K562 (cell line): ENCODE measurements at regions not wholly inside any gene's neighbourhood (a gene's known extent, or its start where the extent isn't known, plus 50 kb on each side); places are given as distances from the start of the nearest gene placed in this dataset.

Experiments used
- AFF4 ChIP-seq: sonication (generic); formaldehyde crosslinking; IDR thresholded peaks from 2 replicates; pipeline ENCODE4 v1.8.0; 2023; ENCODE audit warnings: mild to moderate bottlenecking, missing genetic modification reagents
- ATF4 ChIP-seq: fragments of 450-650 bp; formaldehyde crosslinking; IDR thresholded peaks from 2 replicates; pipeline ENCODE4 v1.4.0; 2022; ENCODE audit warnings: mild to moderate bottlenecking, moderate library complexity
- SMAD2 ChIP-seq: fragments of 150-350 bp; IDR thresholded peaks from 2 replicates; pipeline ENCODE4 v1.6.1; 2014; ENCODE audit warnings: low read depth, mild to moderate bottlenecking, low read length
- TF ChIP-seq, protein P1 (sequence below), 2 experiments: fragments of 450-650 bp; formaldehyde crosslinking in 1 of 2; IDR thresholded peaks; 2 replicates each; pipeline versions ENCODE4 v1.4.0 to v1.6.1; 2014 to 2020; ENCODE audit warnings: mild to moderate bottlenecking in 2 of 2, borderline replicate concordance in 1 of 2, low read depth in 1 of 2
- TF ChIP-seq, protein P2 (sequence below), 3 experiments: IDR thresholded peaks in 2 of 3; conservative IDR thresholded peaks in 1 of 3; 2 replicates each; pipeline ENCODE4 v1.5.1; 2011 to 2012; ENCODE audit warnings: low read length in 3 of 3, mild to moderate bottlenecking in 3 of 3, control low read depth in 2 of 3, improper control_type of control experiment in 1 of 3, inconsistent platforms in 1 of 3, low read depth in 1 of 3, mixed read lengths in 1 of 3, moderate library complexity in 1 of 3; ENCODE audit not compliant: insufficient read depth in 2 of 3

DNA sequence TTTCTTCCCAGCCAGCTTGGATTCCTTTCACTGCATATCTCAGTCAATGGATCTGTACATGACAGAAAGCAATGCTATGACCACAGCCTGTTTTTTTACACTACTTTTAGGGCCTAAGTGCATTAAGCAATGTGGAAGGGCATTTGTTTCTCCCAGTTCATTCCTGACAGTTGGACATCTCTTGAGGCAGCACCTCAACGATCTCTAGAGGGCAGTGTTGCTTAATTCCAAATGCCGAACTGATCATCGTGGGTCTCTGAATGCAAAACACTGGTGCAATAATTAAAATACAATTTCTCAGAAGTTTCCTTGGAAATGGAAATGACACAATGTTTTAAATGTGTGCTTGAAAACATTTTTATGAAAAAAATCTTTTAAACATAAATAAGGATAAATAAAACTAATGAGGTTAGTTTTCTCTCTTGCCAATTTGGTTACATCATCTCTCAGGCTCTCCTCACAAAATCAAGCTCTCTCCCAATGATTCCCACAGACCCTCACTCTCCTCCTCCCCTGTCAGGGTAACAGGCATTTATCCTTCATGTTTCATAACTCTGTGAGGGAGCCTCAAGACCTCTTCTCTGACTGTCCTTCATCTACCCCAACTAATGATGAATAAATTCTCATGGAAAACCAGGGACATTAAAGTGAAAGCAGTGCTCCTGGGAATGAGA, 192.4 kb upstream of the SLC16A7 start (continued):
- TF ChIP-seq, protein P1, sequence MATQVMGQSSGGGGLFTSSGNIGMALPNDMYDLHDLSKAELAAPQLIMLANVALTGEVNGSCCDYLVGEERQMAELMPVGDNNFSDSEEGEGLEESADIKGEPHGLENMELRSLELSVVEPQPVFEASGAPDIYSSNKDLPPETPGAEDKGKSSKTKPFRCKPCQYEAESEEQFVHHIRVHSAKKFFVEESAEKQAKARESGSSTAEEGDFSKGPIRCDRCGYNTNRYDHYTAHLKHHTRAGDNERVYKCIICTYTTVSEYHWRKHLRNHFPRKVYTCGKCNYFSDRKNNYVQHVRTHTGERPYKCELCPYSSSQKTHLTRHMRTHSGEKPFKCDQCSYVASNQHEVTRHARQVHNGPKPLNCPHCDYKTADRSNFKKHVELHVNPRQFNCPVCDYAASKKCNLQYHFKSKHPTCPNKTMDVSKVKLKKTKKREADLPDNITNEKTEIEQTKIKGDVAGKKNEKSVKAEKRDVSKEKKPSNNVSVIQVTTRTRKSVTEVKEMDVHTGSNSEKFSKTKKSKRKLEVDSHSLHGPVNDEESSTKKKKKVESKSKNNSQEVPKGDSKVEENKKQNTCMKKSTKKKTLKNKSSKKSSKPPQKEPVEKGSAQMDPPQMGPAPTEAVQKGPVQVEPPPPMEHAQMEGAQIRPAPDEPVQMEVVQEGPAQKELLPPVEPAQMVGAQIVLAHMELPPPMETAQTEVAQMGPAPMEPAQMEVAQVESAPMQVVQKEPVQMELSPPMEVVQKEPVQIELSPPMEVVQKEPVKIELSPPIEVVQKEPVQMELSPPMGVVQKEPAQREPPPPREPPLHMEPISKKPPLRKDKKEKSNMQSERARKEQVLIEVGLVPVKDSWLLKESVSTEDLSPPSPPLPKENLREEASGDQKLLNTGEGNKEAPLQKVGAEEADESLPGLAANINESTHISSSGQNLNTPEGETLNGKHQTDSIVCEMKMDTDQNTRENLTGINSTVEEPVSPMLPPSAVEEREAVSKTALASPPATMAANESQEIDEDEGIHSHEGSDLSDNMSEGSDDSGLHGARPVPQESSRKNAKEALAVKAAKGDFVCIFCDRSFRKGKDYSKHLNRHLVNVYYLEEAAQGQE (IDR thresholded peaks at IDR 0.05; ENCODE audit: borderline replicate concordance): 0 out of 2 replicates have a peak, but pooled peaks have one; percentile 5
- TF ChIP-seq, protein P1 (CRISPR knock-in tag; IDR thresholded peaks at IDR 0.05; ENCODE audit: low read depth): no peak
- TF ChIP-seq, protein P2, sequence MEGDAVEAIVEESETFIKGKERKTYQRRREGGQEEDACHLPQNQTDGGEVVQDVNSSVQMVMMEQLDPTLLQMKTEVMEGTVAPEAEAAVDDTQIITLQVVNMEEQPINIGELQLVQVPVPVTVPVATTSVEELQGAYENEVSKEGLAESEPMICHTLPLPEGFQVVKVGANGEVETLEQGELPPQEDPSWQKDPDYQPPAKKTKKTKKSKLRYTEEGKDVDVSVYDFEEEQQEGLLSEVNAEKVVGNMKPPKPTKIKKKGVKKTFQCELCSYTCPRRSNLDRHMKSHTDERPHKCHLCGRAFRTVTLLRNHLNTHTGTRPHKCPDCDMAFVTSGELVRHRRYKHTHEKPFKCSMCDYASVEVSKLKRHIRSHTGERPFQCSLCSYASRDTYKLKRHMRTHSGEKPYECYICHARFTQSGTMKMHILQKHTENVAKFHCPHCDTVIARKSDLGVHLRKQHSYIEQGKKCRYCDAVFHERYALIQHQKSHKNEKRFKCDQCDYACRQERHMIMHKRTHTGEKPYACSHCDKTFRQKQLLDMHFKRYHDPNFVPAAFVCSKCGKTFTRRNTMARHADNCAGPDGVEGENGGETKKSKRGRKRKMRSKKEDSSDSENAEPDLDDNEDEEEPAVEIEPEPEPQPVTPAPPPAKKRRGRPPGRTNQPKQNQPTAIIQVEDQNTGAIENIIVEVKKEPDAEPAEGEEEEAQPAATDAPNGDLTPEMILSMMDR (IDR thresholded peaks at IDR 0.05 in 2 of 3, conservative IDR thresholded peaks at IDR 0.05 in 1 of 3; ENCODE audit: insufficient read depth in 2 of 3, low read depth in 1 of 3, low read length in 3 of 3): peak in 2 of 3 experiments; percentile 31 to 41; a peak in 4 of 6 replicates
- no peak for TF ChIP-seq ATF4 (CRISPR knock-in tag)
- TF ChIP-seq SMAD2: no peak
- TF ChIP-seq AFF4: no peak
